Amniotic stem cell (primary cell): ENCODE measurements at regions not wholly inside any gene's neighbourhood (a gene's known extent, or its start where the extent isn't known, plus 50 kb on each side); places are given as distances from the start of the nearest gene placed in this dataset.

Experiments used
- DNase-seq: peaks from one replicate; lab custom pipeline; 2025; lab: John Stamatoyannopoulos, UW

GRCh38 chr18:37721544-37722522 is 156.2 kb upstream of the CELF4 start:
- no peak for DNase-seq

- DNase-seq: no peak
Measured at GRCh38 chr18:37720663-37721062, 155.1 kb upstream of the CELF4 start.

- DNase-seq: no peak
Measured at GRCh38 chr18:37717656-37718055, 152.1 kb upstream of the CELF4 start.

GRCh38 chr18:37717098-37717497 is 151.5 kb upstream of the CELF4 start:
- DNase-seq: no peak

GRCh38 chr18:37716106-37716735 is 150.6 kb upstream of the CELF4 start:
- no peak for DNase-seq

GRCh38 chr18:37714691-37715090 is 149.1 kb upstream of the CELF4 start:
- DNase-seq: no peak

GRCh38 chr18:37712776-37713175 is 147.2 kb upstream of the CELF4 start:
- DNase-seq: no peak

GRCh38 chr18:37711766-37712505 is 146.3 kb upstream of the CELF4 start:
- DNase-seq: no peak

GRCh38 chr18:37710726-37711125 is 145.1 kb upstream of the CELF4 start:
- DNase-seq: no peak

GRCh38 chr18:37709740-37710139 is 144.1 kb upstream of the CELF4 start:
- no peak for DNase-seq

- DNase-seq: no peak
Measured at GRCh38 chr18:37705016-37705415, 139.4 kb upstream of the CELF4 start.

GRCh38 chr18:37702841-37703240 is 137.2 kb upstream of the CELF4 start:
- DNase-seq: no peak

- no peak for DNase-seq
Measured at GRCh38 chr18:37701967-37702366, 136.4 kb upstream of the CELF4 start.

- no peak for DNase-seq
Measured at GRCh38 chr18:37698508-37699040, 133.0 kb upstream of the CELF4 start.

GRCh38 chr18:37694516-37694915 is 128.9 kb upstream of the CELF4 start:
- no peak for DNase-seq

GRCh38 chr18:37691162-37691561 is 125.6 kb upstream of the CELF4 start:
- no peak for DNase-seq

- no peak for DNase-seq
Measured at GRCh38 chr18:37689841-37690240, 124.2 kb upstream of the CELF4 start.

- DNase-seq: no peak
Measured at GRCh38 chr18:37684590-37684989, 119.0 kb upstream of the CELF4 start.

GRCh38 chr18:37684183-37684582 is 118.6 kb upstream of the CELF4 start:
- DNase-seq: no peak

- no peak for DNase-seq
Measured at GRCh38 chr18:37680911-37681310, 115.3 kb upstream of the CELF4 start.

GRCh38 chr18:37676276-37676675 is 110.7 kb upstream of the CELF4 start:
- DNase-seq: no peak

- no peak for DNase-seq
Measured at GRCh38 chr18:37675699-37676098, 110.1 kb upstream of the CELF4 start.
